Renal cortical epithelial cell (primary cell): ENCODE measurements at regions not wholly inside any gene's neighbourhood (a gene's known extent, or its start where the extent isn't known, plus 50 kb on each side); places are given as distances from the start of the nearest gene placed in this dataset.

Experiments used
- DNase-seq: peaks from one replicate; pipeline ENCODE4 v3.0.0-alpha.2; 2011; ENCODE audit warnings: low read depth

DNA sequence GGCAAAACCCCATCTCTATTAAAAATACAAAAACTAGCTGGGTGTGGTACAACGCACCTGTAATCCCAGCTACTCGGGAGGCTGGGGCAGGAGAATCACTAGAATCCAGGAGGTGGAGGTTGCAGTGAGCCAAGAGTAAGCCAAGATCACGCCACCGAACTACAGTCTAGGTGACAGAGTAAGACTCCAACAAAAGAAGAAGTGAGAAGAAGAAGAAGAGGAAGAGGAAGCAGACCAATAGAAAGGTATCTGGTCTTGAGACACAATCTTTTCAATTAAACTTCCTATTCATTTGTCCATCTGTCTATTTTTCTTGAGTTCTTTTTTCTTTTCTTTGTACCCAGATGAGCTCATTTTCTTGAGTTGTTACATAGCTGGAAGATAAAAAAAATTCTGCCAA lies 55.7 kb upstream of the ACADM start:
- DNase-seq, result no peak

DNA sequence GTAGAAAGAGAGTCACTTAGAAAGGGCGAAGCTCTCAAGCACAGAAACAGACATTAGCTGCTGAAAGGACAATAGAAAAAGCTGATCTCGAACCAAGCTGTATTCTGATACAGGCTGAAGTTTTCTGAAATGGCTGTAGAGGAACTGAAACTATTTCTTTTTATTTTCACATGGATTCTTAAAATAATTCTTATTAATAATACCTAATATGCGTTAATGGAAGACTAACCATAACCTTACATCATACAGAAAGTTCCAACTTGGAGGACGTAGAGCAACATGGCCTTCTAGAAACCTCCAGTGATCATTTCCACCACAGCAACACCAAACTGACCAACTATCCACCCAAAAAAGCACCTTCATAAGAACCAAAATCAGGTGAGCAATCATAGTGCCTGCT lies 52.8 kb upstream of the ACADM start:
- DNase-seq, result no peak

DNA sequence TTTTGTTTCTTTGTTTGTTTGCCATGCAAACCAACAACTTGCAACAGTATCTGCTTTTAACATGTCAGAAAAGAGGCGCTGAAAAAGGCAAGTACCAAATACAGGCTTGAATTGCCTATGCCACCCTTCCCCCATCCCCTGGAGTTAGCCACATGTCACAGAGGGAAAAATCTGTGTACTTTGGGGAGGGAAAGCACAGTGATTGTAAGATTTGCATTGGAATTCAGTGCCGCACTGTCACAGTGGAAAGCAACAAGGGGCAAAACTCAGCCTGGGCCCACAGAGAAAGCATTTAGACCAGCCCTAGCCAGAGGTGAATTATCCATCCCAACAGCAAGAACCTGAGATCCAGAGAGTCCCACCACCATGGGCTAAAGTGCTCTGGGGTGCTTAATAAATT lies 52.4 kb upstream of the ACADM start:
- DNase-seq, result no peak

DNA sequence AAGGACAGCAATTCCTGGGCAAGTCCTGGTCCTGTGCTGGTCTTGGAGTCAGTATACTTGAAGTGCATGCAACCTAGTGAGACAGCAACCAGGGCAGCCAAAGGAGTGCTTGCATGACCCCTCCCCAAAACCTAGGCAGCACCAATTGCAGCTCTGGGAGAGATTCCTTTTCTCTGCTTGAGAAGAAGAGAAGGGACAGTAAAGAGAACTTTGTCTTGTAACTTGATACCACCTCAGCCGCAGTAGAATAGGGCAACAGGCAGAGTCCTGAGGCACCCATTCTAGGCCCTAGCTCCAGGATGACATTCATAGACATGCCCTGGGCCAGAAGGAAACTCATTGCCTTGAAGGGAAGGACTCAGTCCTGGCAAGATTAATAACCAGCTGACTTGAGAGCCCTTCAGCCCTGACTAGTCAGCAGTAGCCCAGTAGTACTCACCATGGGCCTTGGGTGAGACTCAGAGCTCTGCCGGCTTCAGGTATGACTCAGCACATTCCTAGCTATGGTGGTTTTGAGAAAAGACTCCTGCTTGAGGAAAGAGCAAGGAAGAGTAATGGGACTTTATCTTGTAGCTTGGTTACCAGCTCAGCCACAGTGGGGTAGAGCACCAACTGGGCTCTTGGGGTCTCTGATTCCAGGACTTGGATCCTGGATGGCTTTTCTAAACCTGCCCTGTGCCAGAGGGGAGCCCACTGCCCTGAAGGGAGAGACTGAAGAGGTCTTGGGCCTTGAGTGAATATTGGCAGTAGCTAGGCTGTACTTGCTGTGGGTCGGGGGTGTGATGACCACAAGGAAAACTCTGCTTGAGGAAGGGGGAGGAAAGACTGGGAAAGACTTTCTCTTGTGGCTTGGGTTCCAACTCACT lies 51.7 kb upstream of the ACADM start:
- peak; percentile 93 for DNase-seq

DNA sequence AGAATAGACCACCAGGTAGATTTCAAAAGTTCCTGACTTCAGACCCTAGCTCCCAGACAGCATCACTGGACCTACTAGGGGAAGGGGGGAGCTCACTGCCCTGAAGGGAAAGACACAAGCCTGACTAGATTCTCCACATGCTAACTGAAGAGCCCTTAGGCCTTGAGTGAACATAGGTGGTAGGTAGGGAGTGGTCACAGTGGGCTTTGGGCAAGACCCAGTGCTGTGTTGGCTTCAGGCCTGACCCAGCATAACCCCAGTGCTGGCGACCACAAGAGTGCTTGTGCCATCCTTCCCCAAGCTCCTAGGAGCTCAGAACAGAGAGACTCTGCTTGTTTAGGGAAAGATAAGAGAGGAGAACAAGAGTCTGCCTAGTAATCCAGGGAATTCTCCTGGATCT lies 51.1 kb upstream of the ACADM start:
- DNase-seq, result no peak

DNA sequence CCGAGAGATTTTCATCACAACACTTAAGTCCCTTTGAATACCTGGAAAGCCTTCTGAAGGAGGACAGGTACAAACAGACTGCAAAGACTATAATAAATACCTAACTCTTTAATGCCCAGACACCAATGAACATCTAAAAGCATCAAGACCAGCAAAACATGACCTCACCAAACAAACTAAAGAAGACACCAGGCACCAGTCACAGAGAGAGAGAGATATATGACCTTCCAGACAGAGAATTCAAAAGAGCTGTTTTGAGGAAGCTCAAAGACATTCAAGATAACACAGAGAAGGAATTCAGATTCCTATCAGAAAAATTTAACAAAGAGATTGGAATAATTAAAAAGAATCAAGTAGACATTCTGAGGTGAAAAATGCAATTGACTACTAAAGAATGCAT lies 50.6 kb upstream of the ACADM start:
- no peak for DNase-seq
